ENCODE measurements at regions not wholly inside any gene's neighbourhood (a gene's known extent, or its start where the extent isn't known, plus 50 kb on each side); places are given as distances from the start of the nearest gene placed in this dataset.

GRCh38 chr18:61082976-61083630, 250.1 kb upstream of the CDH20 start:
- no peak for DNase-seq (ENCODE audit: low spot score)

- DNase-seq (ENCODE audit: low spot score): no peak
Observed at GRCh38 chr18:61085036-61085435, 248.2 kb upstream of the CDH20 start.

- DNase-seq (ENCODE audit: low spot score): no peak
Observed at GRCh38 chr18:61085761-61086160, 247.5 kb upstream of the CDH20 start.

GRCh38 chr18:61086657-61087056, 246.6 kb upstream of the CDH20 start:
- no peak for DNase-seq (ENCODE audit: low spot score)

GRCh38 chr18:61091379-61091778, 241.9 kb upstream of the CDH20 start:
- DNase-seq (ENCODE audit: low spot score): no peak

- no peak for DNase-seq (ENCODE audit: low spot score)
Observed at GRCh38 chr18:61093965-61094364, 239.3 kb upstream of the CDH20 start.

- no peak for DNase-seq (ENCODE audit: low spot score)
Observed at GRCh38 chr18:61096226-61096625, 237.0 kb upstream of the CDH20 start.

GRCh38 chr18:61107113-61107512, 226.1 kb upstream of the CDH20 start:
- DNase-seq (ENCODE audit: low spot score): no peak

GRCh38 chr18:61108706-61109105, 224.5 kb upstream of the CDH20 start:
- no peak for DNase-seq (ENCODE audit: low spot score)

- no peak for DNase-seq (ENCODE audit: low spot score)
Observed at GRCh38 chr18:61123309-61123708, 209.9 kb upstream of the CDH20 start.

- no peak for DNase-seq (ENCODE audit: low spot score)
Observed at GRCh38 chr18:61127714-61128467, 205.3 kb upstream of the CDH20 start.

- DNase-seq (ENCODE audit: low spot score): no peak
Observed at GRCh38 chr18:61129001-61129400, 204.2 kb upstream of the CDH20 start.

GRCh38 chr18:61132031-61132430, 201.2 kb upstream of the CDH20 start:
- DNase-seq (ENCODE audit: low spot score): no peak

- DNase-seq (ENCODE audit: low spot score): no peak
Observed at GRCh38 chr18:61133783-61134182, 199.4 kb upstream of the CDH20 start.

- no peak for DNase-seq (ENCODE audit: low spot score)
Observed at GRCh38 chr18:61136711-61137251, 196.4 kb upstream of the CDH20 start.

GRCh38 chr18:61141691-61142090, 191.5 kb upstream of the CDH20 start:
- DNase-seq (ENCODE audit: low spot score): no peak

GRCh38 chr18:61148322-61148721, 184.9 kb upstream of the CDH20 start:
- DNase-seq (ENCODE audit: low spot score): no peak

GRCh38 chr18:61149786-61150185, 183.4 kb upstream of the CDH20 start:
- DNase-seq (ENCODE audit: low spot score): no peak

- DNase-seq (ENCODE audit: low spot score): no peak
Observed at GRCh38 chr18:61153571-61153970, 179.7 kb upstream of the CDH20 start.

GRCh38 chr18:61154866-61155265, 178.4 kb upstream of the CDH20 start:
- no peak for DNase-seq (ENCODE audit: low spot score)

GRCh38 chr18:61155586-61155985, 177.6 kb upstream of the CDH20 start:
- DNase-seq (ENCODE audit: low spot score): no peak

GRCh38 chr18:61157451-61157850, 175.8 kb upstream of the CDH20 start:
- no peak for DNase-seq (ENCODE audit: low spot score)

GRCh38 chr18:61159246-61159645, 174.0 kb upstream of the CDH20 start:
- DNase-seq (ENCODE audit: low spot score): no peak

GRCh38 chr18:61164321-61164720, 168.9 kb upstream of the CDH20 start:
- DNase-seq (ENCODE audit: low spot score): no peak

All from CD4-positive, alpha-beta T cell treated with Interleukin-2 at 100 ng/mL for 4 hours (primary cell).